HG03558 (cell line): ENCODE measurements at regions not wholly inside any gene's neighbourhood (a gene's known extent, or its start where the extent isn't known, plus 50 kb on each side); places are given as distances from the start of the nearest gene placed in this dataset.
"Not testable (repeated sequence)": the region's sequence is repeated elsewhere in the genome, so short reads cannot be mapped to it uniquely, and the experiment has no call there.

ENCODE experiments used
- ATAC-seq: cut with Tn5 transposase; IDR thresholded peaks from one replicate; pipeline ENCODE4 v1.9.1; 2021; ENCODE audit warnings: moderate number of reproducible peaks; ENCODE audit not compliant: unreplicated experiment; ENCODE audit errors: extremely low read depth

DNA sequence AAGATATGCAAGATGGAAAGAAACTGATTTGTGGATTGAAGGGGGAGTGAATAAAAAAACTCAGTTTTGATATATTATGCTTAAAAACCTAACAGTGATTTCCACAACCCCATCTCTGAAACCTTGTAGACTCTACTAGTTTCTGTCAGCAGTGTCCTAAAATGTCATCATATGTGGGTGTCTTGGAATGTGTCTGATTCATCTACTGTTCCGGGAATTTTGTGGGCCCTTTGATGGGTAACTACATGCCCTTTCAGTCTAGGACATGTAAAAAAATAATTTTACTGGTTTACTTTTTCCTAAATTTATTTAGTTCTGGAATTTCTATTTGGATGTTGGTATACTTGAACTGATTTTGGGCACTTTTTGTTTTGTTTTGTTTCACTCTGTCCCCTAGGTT is 118.9 kb upstream of the NMUR2 start:
- no peak for ATAC-seq

GRCh38 chr5:152527358-152528052 is 122.4 kb upstream of the NMUR2 start:
- peak; percentile 55 for ATAC-seq

- ATAC-seq = no peak
Observed at GRCh38 chr5:152529440-152529839, 124.4 kb upstream of the NMUR2 start.

DNA sequence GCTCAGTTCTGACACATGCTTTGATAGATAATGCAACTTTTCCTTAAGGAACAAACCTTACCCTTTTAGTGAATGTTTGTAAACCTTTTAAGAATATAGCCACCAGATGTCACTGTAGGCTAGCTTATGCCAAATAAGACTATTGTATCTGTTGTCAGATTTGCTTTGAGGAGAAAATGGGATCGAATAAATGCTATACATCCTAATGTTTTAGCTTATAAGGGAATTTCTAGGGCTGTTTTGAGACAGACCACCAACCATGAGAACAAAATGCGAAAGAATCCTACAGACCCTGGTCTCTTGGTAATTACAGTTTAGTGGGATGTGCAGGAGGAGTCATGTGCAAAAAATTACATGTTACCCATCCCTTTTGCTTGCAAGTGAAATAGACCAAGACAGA is 127.6 kb upstream of the NMUR2 start:
- ATAC-seq = no peak

DNA sequence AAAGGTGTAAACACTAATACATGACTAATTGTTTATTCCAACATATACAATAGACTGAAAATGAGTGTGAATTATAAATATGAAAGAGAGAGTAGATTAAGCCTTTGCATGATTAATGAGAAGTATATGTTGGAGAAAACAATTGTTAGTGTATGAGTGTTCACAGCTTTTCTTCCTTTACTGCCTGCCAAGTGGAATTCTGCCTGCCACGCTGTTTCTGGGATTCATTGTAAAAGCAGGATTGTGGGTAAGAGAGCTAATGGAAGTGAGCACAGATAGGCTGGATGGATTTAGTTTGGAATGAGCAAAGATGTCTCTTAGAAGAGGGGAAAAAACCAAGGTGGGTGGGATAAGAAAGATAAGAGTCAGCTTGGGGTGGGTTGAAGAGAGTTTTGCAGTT is 129.6 kb upstream of the NMUR2 start:
- no peak for ATAC-seq

GRCh38 chr5:152542741-152543140 is 137.7 kb upstream of the NMUR2 start:
- no peak for ATAC-seq

DNA sequence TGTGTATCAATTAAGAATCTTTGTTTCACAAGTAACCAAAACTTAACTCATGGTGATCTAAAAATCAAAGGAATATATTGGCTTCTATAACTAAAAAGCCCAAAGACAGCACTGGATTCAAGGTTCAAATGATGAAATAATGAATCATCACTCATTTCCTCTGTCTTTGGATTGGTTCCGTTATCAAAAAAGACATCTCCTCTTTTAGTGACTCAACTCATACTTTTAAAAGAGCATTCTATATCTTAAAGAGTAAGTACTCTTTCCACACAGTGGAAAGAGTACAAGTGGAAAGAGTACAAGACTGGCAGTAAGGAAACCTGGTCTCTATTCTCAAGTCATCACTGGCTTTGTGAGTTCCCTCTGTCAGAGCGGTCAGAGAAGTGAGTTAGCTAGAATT is 141.4 kb upstream of the NMUR2 start:
- ATAC-seq = no peak

DNA sequence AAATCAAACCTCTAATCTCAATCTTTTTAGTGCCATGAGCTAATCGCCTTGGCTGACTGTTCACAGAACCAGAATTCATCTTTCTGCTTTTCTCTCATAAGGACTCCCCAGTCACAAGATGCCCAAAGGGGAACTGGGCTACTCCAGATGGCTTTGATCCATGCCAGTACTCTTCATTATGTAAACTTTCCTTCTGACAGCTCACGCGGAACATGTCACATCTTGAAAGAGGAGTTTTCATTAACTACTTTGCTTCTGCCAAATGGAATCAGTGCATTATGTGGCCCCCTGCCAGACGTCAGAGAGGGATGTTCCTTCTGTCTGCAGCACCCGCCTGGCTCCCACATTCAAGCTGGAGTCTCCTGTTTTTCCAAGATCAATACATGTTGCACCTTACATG is 142.1 kb upstream of the NMUR2 start:
- no peak for ATAC-seq

DNA sequence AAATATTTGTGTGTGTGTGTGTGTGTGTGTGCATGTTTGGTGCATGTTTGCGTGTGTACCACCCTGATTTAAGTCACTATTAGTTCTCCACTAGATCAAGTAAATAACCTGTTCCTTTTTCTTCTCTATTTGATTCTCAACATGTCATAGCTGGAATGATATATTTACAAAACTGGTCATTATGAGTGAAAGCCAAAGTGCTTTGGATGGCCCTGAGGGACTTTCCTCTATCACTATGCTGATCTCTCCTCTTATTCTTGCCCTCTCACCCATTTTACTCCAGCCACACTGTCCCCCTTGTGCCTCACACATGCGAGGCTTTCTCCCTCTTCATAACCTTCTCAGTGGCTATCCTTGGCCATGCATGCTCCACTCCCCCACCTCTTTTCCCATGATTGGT is 144.6 kb upstream of the NMUR2 start:
- no peak for ATAC-seq

GRCh38 chr5:152551061-152551460 is 146.0 kb upstream of the NMUR2 start:
- no peak for ATAC-seq

- ATAC-seq = no peak
Observed at GRCh38 chr5:152556784-152557183, 151.7 kb upstream of the NMUR2 start.

DNA sequence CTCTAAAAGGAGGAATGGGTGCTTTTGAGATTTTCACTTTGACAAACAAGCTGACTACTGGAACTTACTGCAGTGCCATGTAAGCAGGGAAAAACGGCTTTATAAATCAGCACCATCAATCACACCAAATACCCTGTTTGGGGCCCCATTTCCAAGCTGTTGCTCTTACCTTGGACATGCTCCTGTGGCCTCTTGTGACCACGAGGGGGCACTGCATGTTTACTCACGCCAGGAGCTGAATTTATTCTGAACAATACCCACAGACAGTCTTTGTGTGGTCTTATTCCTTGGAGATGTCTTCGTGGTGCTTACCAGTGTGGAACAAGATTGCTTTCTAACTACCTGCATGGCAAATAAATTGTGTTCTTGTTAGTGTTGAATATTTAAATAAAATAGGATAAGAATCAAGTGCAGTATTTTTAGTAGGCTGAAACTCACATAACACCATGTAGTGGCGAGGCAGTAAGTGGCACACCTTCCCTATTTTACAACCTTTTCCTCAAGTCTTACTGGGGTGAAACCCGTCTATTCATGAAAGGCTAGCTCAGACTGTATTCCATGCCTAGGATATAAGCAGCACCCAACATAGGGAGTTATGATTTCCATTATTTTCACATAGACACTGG is 155.5 kb upstream of the NMUR2 start:
- peak; percentile 59 for ATAC-seq

GRCh38 chr5:152568016-152568415 is 162.9 kb upstream of the NMUR2 start:
- no peak for ATAC-seq

GRCh38 chr5:152572812-152573211 is 167.7 kb upstream of the NMUR2 start:
- ATAC-seq = no peak

GRCh38 chr5:152584103-152584502 is 179.0 kb upstream of the NMUR2 start:
- ATAC-seq = no peak

- ATAC-seq = no peak
Observed at GRCh38 chr5:152592416-152592815, 187.3 kb upstream of the NMUR2 start.

- no peak for ATAC-seq
Observed at GRCh38 chr5:152593388-152593787, 188.3 kb upstream of the NMUR2 start.

DNA sequence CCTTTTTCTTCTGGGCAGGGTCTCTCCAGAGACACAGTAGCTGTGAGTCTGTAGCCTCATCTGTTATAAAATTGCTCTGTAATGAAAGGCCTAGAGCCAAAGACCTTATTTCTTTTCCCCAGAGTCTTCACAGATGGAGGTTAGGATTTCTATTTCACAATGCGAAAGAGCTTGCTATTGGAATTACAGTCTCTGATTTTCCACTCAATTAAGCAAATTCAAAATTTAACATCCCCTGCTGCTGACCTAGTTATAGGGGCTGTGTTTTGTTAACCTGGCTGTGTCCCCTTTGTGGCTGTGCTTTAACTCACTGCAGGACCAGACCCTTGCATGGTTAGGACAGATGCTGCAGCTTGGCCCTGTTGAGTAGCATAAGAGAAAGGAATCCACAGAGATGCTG is 190.3 kb upstream of the NMUR2 start:
- no peak for ATAC-seq

- no peak for ATAC-seq
Observed at GRCh38 chr5:152599096-152599495, 194.0 kb upstream of the NMUR2 start.

GRCh38 chr5:152601806-152602732 is 197.0 kb upstream of the NMUR2 start:
- ATAC-seq = no peak

DNA sequence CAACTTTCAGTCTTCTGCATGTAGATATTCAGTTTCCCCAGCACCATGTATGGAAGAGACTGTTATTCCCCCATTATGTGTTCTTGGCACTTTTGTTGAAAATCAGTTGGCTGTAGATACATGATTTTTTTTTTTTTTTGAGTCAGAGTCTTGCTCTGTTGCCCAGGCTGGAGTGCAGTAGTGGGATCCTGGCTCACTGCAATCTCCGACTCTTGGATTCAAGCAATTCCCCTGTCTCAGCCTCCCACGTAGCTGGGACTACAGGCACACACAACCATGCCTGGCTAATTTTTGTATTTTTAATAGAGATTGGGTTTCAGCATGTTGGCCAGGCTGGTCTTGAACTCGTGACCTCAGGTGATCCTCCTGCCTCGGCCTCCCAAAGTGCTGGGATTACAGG is 201.0 kb upstream of the NMUR2 start:
- not testable (repeated sequence) for ATAC-seq
